ENCODE measurements at regions not wholly inside any gene's neighbourhood (a gene's known extent, or its start where the extent isn't known, plus 50 kb on each side); places are given as distances from the start of the nearest gene placed in this dataset.

DNA sequence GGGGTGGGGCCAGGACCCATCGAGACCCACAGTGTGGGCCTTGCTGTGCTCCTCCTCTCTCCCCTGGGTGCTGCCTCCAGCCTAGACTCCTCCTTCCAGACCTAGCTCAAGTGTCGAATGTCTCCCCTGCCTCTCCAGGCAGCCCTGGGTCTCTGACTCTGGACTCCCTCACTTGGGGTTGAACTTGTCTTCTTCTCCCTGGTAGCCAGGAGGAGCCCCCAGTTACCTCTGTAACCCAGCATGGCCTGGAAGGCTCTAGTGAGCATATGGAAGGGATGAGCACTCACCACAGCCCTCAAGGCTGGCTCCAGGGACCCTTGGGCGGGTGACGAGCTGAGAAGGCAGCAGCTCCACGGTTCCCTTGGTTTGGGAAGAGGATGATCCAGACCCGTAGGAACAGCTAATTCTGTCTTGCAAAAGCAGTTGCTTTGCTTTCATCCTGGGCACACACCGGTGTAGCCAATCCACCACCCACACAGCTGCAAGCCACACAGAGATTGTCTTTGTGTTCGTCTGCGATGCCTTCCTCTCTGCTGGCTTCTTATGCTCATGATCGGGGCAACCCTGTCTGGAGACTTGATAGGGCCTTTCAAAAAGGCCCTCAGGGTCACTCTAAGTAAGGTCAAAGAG lies 52.3 kb upstream of the ANTXRL start:
- H3K27ac ChIP-seq: no peak overlapping the region
- H3K36me3 ChIP-seq: no peaks in the 10 kb centered on the region
- H3K4me3 ChIP-seq (replicated peaks in 1 of 3): no peak overlapping the region
- no peaks in the 10 kb centered on the region for H3K9me3 ChIP-seq
- no peak for DNase-seq
- WGBS, 2 donors: 80 to 81% methylated on average over 10 of the region's 10 CpGs
- intact Hi-C loops (cut with DNase I): no loop called here
- H3K4me1 ChIP-seq: peaks cover 6 to 7% of the 10 kb centered on the region in 2 donors
- H3K27me3 ChIP-seq: no peaks in the 10 kb centered on the region
- TF ChIP-seq POLR2A (IDR thresholded peaks at IDR 0.05): no peak
- TF ChIP-seq, protein P1, sequence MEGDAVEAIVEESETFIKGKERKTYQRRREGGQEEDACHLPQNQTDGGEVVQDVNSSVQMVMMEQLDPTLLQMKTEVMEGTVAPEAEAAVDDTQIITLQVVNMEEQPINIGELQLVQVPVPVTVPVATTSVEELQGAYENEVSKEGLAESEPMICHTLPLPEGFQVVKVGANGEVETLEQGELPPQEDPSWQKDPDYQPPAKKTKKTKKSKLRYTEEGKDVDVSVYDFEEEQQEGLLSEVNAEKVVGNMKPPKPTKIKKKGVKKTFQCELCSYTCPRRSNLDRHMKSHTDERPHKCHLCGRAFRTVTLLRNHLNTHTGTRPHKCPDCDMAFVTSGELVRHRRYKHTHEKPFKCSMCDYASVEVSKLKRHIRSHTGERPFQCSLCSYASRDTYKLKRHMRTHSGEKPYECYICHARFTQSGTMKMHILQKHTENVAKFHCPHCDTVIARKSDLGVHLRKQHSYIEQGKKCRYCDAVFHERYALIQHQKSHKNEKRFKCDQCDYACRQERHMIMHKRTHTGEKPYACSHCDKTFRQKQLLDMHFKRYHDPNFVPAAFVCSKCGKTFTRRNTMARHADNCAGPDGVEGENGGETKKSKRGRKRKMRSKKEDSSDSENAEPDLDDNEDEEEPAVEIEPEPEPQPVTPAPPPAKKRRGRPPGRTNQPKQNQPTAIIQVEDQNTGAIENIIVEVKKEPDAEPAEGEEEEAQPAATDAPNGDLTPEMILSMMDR (IDR thresholded peaks at IDR 0.05): no peak

DNA sequence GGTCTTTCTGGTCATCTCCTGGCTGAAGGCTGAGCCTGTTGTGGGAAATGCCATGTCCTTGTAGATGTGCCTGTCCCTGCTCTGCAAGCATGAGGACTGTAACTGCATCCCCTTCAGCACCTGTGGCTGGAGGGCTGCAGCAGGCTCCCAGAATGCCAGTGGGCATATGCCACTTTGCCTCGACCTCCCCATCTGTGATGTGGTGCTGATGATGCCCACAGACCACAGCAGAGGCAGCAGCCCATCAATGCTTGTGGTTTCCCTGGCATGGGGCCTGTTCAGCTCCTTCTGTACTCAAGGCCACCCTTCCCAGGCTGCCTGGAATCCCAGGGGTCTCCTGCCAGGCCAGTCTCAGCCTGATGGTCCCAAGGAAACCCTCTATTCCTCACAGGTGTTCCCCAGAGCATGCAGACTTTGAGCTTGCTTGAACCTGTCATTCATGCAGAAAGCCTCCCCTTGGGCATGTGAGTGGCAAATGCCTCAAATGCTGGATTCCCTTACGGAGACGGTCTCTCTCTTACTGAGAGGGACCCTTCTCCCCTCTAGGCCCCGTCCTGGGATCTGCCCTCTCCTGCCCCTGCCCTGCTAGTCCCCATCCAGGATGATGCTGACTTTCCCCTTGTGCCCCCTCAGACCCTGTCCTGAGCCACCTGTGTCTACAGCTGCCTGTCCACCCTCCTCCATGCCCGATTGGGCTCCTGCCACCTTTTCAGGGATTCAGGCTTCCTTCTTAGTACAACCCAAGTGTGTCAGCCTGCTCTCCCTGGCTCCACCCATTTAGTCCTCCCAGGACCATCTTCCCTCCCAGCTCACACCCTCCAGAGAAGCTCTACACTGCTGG lies 50.9 kb upstream of the ANTXRL start:
- H3K36me3 ChIP-seq: no peaks in the 10 kb centered on the region
- H3K4me3 ChIP-seq (replicated peaks in 1 of 3): no peak overlapping the region
- TF ChIP-seq, protein P1 (IDR thresholded peaks at IDR 0.05): no peak
- TF ChIP-seq POLR2A (IDR thresholded peaks at IDR 0.05): no peak
- intact Hi-C loops (cut with DNase I): no loop called here
- no peaks in the 10 kb centered on the region for H3K9me3 ChIP-seq
- WGBS, 2 donors: 77 to 89% methylated on average over 4 to 5 of the region's 5 CpGs
- no peaks in the 10 kb centered on the region for H3K27me3 ChIP-seq
- no peak for DNase-seq
- peaks cover 6 to 7% of the 10 kb centered on the region in 2 donors for H3K4me1 ChIP-seq
- no peak overlapping the region for H3K27ac ChIP-seq

DNA sequence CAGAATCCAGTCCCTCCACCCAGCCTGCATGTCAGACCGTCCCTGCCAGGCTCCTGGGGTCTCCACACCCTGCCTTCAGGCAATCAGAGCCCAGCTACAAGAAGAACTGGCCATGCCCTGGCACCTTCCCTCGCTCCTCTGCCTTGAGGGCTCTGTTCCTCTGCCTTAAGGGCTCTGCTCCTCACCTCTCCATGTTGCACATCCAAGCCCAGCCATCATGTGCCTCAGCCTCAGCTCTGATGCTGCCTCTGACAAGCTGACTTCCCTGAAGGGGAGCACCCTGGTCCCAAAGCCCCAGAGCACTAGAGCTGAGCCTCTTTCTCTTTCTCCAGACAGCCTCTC lies 50.3 kb upstream of the ANTXRL start:
- WGBS, 2 donors: 84 to 92% methylated on average over 2 of the region's 2 CpGs
- no peaks in the 10 kb centered on the region for H3K36me3 ChIP-seq
- H3K4me3 ChIP-seq (replicated peaks in 1 of 3): no peak overlapping the region
- H3K27ac ChIP-seq: no peak overlapping the region
- H3K9me3 ChIP-seq: no peaks in the 10 kb centered on the region
- DNase-seq: no peak
- H3K27me3 ChIP-seq: no peaks in the 10 kb centered on the region
- H3K4me1 ChIP-seq: peaks cover 6 to 7% of the 10 kb centered on the region in 2 donors
- TF ChIP-seq, protein P1 (IDR thresholded peaks at IDR 0.05): no peak
- TF ChIP-seq POLR2A (IDR thresholded peaks at IDR 0.05): no peak
- intact Hi-C loops (cut with DNase I): no loop called here

DNA sequence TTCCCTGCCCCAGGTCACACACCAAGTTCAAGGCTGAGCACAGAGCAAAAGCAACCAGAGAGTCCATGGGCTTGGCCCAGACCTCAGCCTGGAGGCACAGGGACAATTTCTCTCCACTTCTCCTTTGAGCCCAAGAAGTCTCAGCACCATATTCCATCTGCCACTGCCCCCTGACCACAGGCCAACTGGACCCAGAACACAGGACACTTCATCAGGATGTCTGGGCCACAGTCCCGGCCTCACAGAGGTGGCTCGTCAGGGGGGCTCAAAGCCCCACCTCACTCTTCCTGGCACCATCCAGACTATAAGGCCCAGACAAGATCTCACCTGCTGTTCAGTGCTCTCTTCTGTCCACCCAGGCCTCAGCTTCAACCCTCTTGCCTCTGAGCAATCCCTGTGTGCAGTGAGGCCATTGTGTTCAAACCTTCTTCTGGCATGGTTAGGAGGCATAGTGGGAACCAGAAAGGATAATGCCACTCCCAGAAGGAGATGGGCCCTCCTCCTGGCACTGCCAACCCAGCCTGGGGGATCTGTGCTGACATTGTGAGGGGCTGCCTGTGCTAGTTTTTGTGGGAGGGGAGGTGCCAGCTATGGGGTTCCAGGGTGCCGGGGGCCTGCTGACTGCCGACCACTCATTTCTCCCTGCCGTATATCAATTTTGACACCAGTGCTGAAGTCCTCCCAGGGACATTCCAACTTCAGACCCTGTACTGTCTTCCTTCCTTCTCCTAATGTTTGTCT lies 49.7 kb upstream of the ANTXRL start:
- intact Hi-C loops (cut with DNase I): no loop called here
- Histone ChIP-seq H3K4me3 (replicated peaks in 1 of 3) (no peak overlapping the region), H3K27ac (no peak overlapping the region), H3K9me3 (no peaks in the 10 kb centered on the region), H3K27me3 (no peaks in the 10 kb centered on the region), H3K4me1 (peaks cover 6 to 7% of the 10 kb centered on the region in 2 donors), H3K36me3 (no peaks in the 10 kb centered on the region)
- TF ChIP-seq POLR2A (IDR thresholded peaks at IDR 0.05): no peak
- TF ChIP-seq, protein P1 (IDR thresholded peaks at IDR 0.05): no peak
- no peak for DNase-seq
- WGBS, 2 donors: 94 to 99% methylated on average over 5 of the region's 5 CpGs
